ENCODE measurements at regions not wholly inside any gene's neighbourhood (a gene's known extent, or its start where the extent isn't known, plus 50 kb on each side); places are given as distances from the start of the nearest gene placed in this dataset.

GRCh38 chr1:36636206-36636605, 153.5 kb upstream of the CSF3R start:
- H3K4me2 ChIP-seq (replicated peaks; ENCODE audit: low read depth, low read length, poor library complexity, severe bottlenecking), result no peak overlapping the region
- intact Hi-C loops (cut with micrococcal nuclease), result no loop called here

GRCh38 chr1:36635284-36635683, 152.6 kb upstream of the CSF3R start:
- POLR2A ChIA-PET, result no interaction called here
- CTCF ChIA-PET, result interaction anchor here (0.9 kb wide), 1 partner anchor 17 kb away, joined by 3 read pairs; no protein-coding TSS in a partner anchor

More at GRCh38 chr1:36636206-36636605, 153.5 kb upstream of the CSF3R start:
- H3K4me1 ChIP-seq (ENCODE audit: control insufficient read depth in 2 of 2, insufficient read depth in 2 of 2, low read length in 2 of 2), result no peaks in the 10 kb centered on the region
- no peak overlapping the region for H3K4me3 Mint-ChIP-seq
- no peaks in the 10 kb centered on the region for H4K20me1 ChIP-seq (ENCODE audit: control insufficient read depth, insufficient read depth, low read length, poor library complexity, severe bottlenecking)
- H3K36me3 ChIP-seq (replicated peaks in 1 of 2; ENCODE audit: control extremely low read depth in 1 of 2, control insufficient read depth in 1 of 2, extremely low read depth in 1 of 2, insufficient read depth in 2 of 2, low read length in 1 of 2), result no peaks in the 10 kb centered on the region
- WGBS (ENCODE audit: insufficient coverage), result 73% methylated on average over 7 of the region's 10 CpGs
- no peaks in the 10 kb centered on the region for H3K9me3 Mint-ChIP-seq (ENCODE audit: insufficient read depth)
- no peak overlapping the region for H2AFZ ChIP-seq (ENCODE audit: insufficient read depth, low read depth, low read length, poor library complexity, severe bottlenecking)
- H3K27ac ChIP-seq (ENCODE audit: low read length in 2 of 2), result no peak overlapping the region
- no peaks in the 10 kb centered on the region for H3K27me3 ChIP-seq (replicated peaks in 1 of 4; ENCODE audit: control extremely low read depth in 1 of 4, control insufficient read depth in 3 of 4, insufficient read depth in 4 of 4, low read length in 3 of 4)
- no peak for TF ChIP-seq CTCF (IDR thresholded peaks at IDR 0.05)
- TF ChIP-seq EZH2 (IDR thresholded peaks at IDR 0.05; ENCODE audit: borderline replicate concordance, insufficient read depth, low read depth, low read length, poor library complexity, severe bottlenecking), result no peak
- ChIA-PET POLR2A (no interaction called here), CTCF (no interaction called here)
- H3K9me3 ChIP-seq (ENCODE audit: control extremely low read depth in 1 of 3, control insufficient read depth in 2 of 3, insufficient read depth in 1 of 3, low read length in 2 of 3), result no peaks in the 10 kb centered on the region
- H3K4me1 Mint-ChIP-seq, result no peaks in the 10 kb centered on the region
- peaks cover 20% of the 10 kb centered on the region for H3K27me3 Mint-ChIP-seq
- ATAC-seq (ENCODE audit: low read depth) (no peak), DNase-seq (no peak)
- no peak overlapping the region for H3K4me3 ChIP-seq (ENCODE audit: control extremely low read depth in 1 of 5, extremely low read depth in 1 of 5, insufficient read depth in 1 of 5, low read depth in 2 of 5, low read length in 4 of 5)
- no peak overlapping the region for H3K9ac ChIP-seq (ENCODE audit: low read length)
- no peak overlapping the region for H3K27ac Mint-ChIP-seq
- H3K79me2 ChIP-seq (ENCODE audit: control insufficient read depth, insufficient read depth, low read length), result no peaks in the 10 kb centered on the region

More at GRCh38 chr1:36635284-36635683, 152.6 kb upstream of the CSF3R start:
- Histone ChIP-seq H3K27ac (ENCODE audit: low read length in 2 of 2) (no peak overlapping the region), H3K4me3 (ENCODE audit: control extremely low read depth in 1 of 5, extremely low read depth in 1 of 5, insufficient read depth in 1 of 5, low read depth in 2 of 5, low read length in 4 of 5) (no peak overlapping the region), H3K9ac (ENCODE audit: low read length) (no peak overlapping the region), H3K4me1 (ENCODE audit: control insufficient read depth in 2 of 2, insufficient read depth in 2 of 2, low read length in 2 of 2) (no peaks in the 10 kb centered on the region), H3K36me3 (replicated peaks in 1 of 2; ENCODE audit: control extremely low read depth in 1 of 2, control insufficient read depth in 1 of 2, extremely low read depth in 1 of 2, insufficient read depth in 2 of 2, low read length in 1 of 2) (no peaks in the 10 kb centered on the region), H3K9me3 (ENCODE audit: control extremely low read depth in 1 of 3, control insufficient read depth in 2 of 3, insufficient read depth in 1 of 3, low read length in 2 of 3) (no peaks in the 10 kb centered on the region), H2AFZ (ENCODE audit: insufficient read depth, low read depth, low read length, poor library complexity, severe bottlenecking) (no peak overlapping the region), H3K79me2 (ENCODE audit: control insufficient read depth, insufficient read depth, low read length) (no peaks in the 10 kb centered on the region), H3K4me2 (replicated peaks; ENCODE audit: low read depth, low read length, poor library complexity, severe bottlenecking) (no peak overlapping the region), H3K27me3 (replicated peaks in 1 of 4; ENCODE audit: control extremely low read depth in 1 of 4, control insufficient read depth in 3 of 4, insufficient read depth in 4 of 4, low read length in 3 of 4) (no peaks in the 10 kb centered on the region), H4K20me1 (ENCODE audit: control insufficient read depth, insufficient read depth, low read length, poor library complexity, severe bottlenecking) (no peaks in the 10 kb centered on the region)
- ATAC-seq (ENCODE audit: low read depth) (no peak), DNase-seq (no peak)
- Mint-ChIP-seq H3K27ac (no peak overlapping the region), H3K9me3 (ENCODE audit: insufficient read depth) (no peaks in the 10 kb centered on the region), H3K4me1 (no peaks in the 10 kb centered on the region), H3K27me3 (peaks cover 16% of the 10 kb centered on the region), H3K4me3 (no peak overlapping the region)
- WGBS (ENCODE audit: insufficient coverage), result no CpG with 5 or more reads among the region's 5 CpGs
- TF ChIP-seq EZH2 (IDR thresholded peaks at IDR 0.05; ENCODE audit: borderline replicate concordance, insufficient read depth, low read depth, low read length, poor library complexity, severe bottlenecking) (no peak), CTCF (IDR thresholded peaks at IDR 0.05) (no peak)
- intact Hi-C loops (cut with micrococcal nuclease), result no loop called here

Data from B cell (primary cell).